Prostate gland (tissue), 2 donors: ENCODE measurements at regions not wholly inside any gene's neighbourhood (a gene's known extent, or its start where the extent isn't known, plus 50 kb on each side); places are given as distances from the start of the nearest gene placed in this dataset.

Experiments
- POLR2A ChIP-seq: fragments of 450-650 bp; IDR thresholded peaks from one replicate; pipeline ENCODE4 v1.6.1; 2016; ENCODE audit warnings: antibody characterized with exemption, mild to moderate bottlenecking
- TF ChIP-seq, protein P1 (sequence below), 4 experiments: fragments of 200-600 bp in 2 of 4; fragments of 450-650 bp in 2 of 4; sonication (generic) in 2 of 4; IDR thresholded peaks; 1 replicate in 3 of 4; 2 replicates in 1 of 4; pipeline ENCODE4 v1.5.1; 2016 to 2019; ENCODE audit warnings: antibody characterized with exemption in 4 of 4, mild to moderate bottlenecking in 2 of 4, moderate library complexity in 2 of 4

DNA sequence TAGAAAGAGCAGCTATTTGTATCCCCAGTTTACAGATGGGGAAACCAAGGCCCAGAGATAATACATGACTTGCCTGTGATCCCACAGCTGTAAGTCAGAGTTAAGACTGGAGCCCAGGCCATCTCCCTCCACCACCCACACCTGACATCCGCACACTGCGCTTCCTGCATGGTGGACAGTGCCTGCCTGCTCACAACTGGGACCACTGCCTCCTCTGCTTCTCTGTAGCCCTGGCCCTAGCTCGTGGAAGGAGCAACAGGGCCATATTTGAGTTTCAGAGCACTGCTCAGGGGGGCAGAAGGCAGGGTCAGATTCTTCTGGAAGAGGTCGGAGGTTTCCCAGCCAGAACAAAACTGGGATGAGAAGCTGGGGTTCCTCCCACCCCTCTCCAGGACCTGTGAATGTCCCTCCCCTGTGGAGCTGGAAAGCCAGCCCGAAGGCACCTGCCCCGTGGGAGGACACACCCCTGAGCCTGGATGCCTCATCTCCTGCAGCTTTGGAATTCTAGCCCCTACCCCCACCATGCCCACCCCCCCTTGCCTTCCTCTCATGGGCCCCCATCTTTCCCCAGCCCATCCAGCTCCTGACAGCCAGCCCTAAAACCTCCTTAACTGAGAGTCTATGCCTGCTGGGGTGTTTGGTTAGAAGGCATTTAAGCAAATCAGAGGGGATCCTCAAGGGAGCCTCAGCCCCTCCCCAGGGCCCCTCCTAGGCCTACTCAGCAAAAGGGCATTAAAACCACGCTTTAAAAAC lies 100.1 kb downstream of the TPRA1 start:
- TF ChIP-seq POLR2A = no peak
- TF ChIP-seq, protein P1, sequence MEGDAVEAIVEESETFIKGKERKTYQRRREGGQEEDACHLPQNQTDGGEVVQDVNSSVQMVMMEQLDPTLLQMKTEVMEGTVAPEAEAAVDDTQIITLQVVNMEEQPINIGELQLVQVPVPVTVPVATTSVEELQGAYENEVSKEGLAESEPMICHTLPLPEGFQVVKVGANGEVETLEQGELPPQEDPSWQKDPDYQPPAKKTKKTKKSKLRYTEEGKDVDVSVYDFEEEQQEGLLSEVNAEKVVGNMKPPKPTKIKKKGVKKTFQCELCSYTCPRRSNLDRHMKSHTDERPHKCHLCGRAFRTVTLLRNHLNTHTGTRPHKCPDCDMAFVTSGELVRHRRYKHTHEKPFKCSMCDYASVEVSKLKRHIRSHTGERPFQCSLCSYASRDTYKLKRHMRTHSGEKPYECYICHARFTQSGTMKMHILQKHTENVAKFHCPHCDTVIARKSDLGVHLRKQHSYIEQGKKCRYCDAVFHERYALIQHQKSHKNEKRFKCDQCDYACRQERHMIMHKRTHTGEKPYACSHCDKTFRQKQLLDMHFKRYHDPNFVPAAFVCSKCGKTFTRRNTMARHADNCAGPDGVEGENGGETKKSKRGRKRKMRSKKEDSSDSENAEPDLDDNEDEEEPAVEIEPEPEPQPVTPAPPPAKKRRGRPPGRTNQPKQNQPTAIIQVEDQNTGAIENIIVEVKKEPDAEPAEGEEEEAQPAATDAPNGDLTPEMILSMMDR (IDR thresholded peaks at IDR 0.05) = no peak
